GM19463 (cell line): ENCODE measurements at regions not wholly inside any gene's neighbourhood (a gene's known extent, or its start where the extent isn't known, plus 50 kb on each side); places are given as distances from the start of the nearest gene placed in this dataset.

Experiments
- ATAC-seq: cut with Tn5 transposase; IDR thresholded peaks from one replicate; pipeline ENCODE4 v1.9.1; 2021; ENCODE audit warnings: mild to moderate bottlenecking, moderate library complexity; ENCODE audit not compliant: unreplicated experiment

- no peak for ATAC-seq
These were observed 399.9 kb downstream of the DOK5 start for GRCh38 chr20:54875307-54875706.

DNA sequence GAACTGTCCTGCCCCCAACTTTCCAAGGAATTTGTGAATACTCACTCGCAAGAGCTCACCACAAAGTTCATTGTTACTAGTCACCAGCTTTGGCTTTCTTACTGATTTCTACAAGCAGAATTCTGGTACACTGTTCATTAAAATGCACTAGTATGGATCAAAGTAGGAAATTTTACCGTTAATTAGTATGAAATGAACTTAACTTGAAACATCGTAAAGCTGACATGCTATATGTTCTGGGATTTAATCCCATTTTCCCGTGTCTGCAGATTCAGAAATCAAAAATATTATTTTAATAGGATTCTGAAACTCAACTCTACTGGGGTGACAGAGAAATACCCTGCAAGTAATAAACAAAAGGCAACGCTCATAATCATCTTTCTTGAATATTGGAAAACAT lies 399.3 kb downstream of the DOK5 start:
- ATAC-seq: no peak

DNA sequence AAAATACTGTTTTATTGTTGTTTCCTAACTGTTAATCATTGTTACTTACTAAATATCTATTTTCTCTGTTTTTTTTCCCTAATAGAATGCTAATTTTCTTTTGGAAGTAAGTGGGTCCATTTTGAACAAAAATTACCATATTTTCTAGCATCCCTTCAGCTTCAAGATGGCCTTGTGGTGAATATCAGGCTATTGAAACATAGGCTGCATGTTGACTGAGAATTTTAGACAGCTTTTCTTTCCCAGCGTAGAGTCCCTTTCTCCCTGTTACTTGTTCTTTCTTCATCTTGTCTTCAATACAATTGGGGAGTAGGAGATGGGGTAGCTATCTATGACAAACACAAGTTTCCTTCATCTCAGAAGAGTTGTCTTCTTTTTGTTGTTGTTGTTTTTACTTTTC lies 397.0 kb downstream of the DOK5 start:
- no peak for ATAC-seq

- ATAC-seq: no peak
These were observed 394.4 kb downstream of the DOK5 start for GRCh38 chr20:54869765-54870164.

DNA sequence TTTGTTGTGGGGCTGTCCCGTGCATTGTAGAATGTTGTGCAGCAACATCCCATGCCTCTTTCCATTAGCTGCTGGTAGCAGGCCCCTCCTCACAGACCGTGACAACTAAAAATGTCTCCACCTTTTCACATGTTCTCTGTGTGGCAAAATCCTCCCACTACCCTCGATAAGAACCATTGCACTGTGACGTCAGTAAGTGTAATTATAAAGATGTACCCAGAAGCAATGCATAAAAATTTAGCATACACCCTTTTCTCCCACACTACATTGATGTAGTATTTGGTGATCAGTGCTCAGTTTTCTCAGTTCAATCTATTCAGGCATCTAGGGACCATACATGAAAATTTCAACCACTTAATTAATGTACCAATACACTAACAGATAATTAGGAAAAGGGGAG lies 389.9 kb downstream of the DOK5 start:
- no peak for ATAC-seq

- ATAC-seq: no peak
These were observed 385.3 kb downstream of the DOK5 start for GRCh38 chr20:54860716-54861115.

GRCh38 chr20:54856202-54856601 lies 380.8 kb downstream of the DOK5 start:
- no peak for ATAC-seq

GRCh38 chr20:54849741-54850140 lies 374.3 kb downstream of the DOK5 start:
- ATAC-seq: no peak

DNA sequence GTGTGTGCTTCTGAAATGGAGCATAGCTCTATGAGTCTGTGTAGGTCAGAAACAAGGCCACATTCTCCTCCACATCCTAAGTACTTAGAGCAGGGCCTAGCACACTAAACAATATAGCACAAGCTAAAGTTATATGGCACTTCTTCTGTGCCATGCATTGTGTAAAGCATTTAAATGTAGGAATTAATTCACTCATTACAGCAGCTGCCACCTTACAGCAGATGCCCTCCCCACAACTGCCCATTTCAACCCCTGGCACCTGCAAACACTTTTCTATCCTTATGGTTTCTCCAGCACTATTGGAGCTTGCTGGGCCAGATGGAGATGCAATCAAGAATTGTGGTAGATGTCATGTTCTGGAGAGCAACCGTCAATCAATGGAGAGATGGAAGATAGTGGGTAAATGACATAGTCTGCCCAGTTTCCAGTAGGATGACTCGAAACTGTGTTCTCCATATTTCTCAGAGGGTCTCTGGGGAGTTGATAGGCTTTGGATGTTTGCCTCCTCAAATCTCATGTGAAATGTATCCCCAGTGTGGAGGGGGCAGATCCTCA lies 373.7 kb downstream of the DOK5 start:
- ATAC-seq: no peak

DNA sequence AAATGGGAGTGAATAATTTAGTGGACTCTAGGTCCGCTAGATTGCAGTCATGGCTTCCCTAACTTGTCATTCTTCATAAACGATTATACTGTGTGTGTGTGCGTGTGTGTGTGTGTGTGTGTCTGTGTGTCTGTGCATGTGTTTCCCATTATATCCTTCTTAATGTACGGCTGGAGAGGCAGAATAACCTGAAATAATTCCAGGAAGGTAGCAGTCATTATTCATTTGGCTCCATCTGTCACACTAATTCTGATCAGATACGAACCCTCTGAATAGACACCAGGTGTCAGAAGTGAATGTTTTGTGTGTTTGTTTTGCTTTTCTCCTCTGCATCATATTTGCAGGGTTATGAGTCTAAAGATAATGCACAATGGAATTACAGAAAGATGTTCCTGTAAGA lies 372.9 kb downstream of the DOK5 start:
- no peak for ATAC-seq

GRCh38 chr20:54846948-54847347 lies 371.6 kb downstream of the DOK5 start:
- ATAC-seq: no peak

DNA sequence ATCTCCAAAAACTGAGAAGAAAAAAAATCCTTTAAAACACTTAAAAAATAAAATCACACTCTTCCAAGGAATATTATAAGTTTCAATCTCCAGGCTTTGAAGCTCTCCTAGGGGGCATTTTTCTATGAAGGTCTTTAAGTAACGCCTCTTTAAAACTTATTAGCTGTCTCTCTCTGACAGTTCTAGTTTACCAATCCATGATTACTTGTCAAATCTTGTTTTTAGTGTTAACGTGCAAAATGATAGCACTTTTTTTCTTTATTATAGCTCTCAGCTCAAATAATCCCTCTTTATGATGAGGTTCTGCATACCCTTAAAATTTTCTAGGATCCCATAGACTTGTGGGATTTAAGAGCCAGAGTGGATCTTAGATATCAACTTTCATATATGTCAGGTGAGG lies 369.0 kb downstream of the DOK5 start:
- no peak for ATAC-seq

- ATAC-seq: no peak
These were observed 368.5 kb downstream of the DOK5 start for GRCh38 chr20:54843865-54844264.

DNA sequence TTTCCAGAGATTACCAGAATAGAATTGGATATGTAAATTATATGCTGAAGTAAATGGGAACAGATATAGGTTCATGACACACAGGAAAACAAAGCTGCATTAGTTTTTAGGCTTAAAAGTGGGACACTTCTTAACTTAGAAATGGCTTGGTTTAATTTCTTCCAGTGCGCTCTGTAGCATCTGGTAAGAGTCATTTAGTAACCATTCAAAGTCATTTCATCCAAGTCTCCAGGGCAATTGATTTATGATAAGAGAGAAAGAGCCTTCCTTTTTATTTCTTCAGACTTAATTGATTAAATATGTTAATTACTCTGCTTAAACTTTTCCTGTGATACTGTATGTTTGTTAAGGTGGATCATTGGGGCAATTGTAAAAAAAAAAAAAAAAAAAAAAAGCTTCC lies 368.0 kb downstream of the DOK5 start:
- no peak for ATAC-seq

DNA sequence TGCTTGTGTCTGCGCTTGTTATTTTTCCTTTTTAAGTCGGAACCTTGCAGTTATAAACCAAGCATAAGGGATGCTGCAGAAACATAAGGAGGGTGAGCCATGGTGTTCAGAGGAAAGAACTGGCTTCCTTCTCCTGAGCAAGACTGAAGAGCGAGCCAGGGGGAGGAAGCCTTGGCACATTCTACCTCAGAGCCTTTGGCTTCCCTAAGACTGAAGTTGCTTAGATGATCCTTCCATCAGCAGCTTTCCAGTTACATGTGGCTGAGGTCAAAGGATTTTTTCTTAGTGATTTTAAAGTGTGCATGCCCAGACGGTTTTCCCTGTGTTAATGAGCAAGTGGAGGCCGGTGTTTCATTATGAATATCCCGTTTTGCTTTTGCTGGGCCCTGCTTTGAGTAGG lies 363.8 kb downstream of the DOK5 start:
- no peak for ATAC-seq

- no peak for ATAC-seq
These were observed 361.8 kb downstream of the DOK5 start for GRCh38 chr20:54837226-54837625.

- no peak for ATAC-seq
These were observed 347.0 kb downstream of the DOK5 start for GRCh38 chr20:54822386-54822785.

DNA sequence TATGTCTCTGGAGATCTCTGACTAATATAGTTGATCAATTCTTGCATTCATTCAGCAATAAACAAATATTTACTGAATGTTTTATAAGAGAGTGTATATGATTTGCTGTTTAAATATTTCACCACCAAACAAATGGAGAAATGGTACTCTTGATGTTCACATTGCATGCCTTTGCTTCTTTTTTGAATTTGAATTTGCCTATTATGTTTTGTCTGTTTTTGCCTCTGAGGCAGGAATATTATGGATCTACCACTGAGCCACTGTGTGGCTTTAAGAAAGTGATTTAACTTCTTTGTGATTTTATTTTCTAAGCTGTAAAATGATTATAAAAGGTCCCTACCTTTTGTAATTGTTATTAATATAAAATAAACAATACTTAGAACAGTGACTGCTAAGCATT lies 345.0 kb downstream of the DOK5 start:
- no peak for ATAC-seq

DNA sequence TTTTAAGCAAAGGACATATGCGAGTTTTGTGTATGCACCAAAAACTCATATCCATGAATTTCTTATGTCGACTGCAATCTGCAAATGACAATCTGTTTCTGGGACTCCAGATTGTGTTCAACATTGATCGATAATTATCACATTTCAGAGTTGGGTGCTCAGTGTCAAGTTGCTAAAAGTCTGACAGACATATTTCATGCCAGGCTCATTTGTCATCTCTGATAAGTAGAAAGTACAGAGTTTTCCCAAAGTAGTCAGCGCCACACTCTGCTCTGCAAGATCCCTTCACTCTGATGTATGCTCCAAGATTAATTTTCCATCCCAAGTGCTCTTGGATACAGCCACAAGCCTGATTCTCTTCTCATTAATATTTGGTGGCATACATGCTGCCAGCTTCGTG lies 331.1 kb downstream of the DOK5 start:
- ATAC-seq: no peak

- no peak for ATAC-seq
These were observed 319.5 kb downstream of the DOK5 start for GRCh38 chr20:54794874-54795273.

DNA sequence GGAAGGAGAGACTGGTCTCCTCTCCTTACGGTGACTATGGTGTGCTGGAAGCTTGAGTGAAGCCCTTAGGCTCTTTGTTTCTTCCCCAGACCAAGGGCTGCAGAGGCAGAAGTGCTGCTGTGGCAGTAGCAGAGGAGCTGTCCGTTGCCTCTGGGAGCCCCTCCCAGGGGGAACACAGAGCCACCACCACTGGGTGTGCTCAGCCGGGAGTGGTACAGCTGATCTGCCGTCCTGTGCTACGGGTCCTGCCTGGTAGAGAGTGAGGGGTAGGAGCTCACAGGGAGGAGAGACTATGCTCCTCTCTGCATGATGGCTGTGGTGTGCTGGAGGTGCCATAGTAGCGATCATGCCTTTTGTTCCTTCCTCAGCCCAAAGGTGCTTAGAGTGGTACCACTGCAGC lies 318.7 kb downstream of the DOK5 start:
- ATAC-seq: no peak

DNA sequence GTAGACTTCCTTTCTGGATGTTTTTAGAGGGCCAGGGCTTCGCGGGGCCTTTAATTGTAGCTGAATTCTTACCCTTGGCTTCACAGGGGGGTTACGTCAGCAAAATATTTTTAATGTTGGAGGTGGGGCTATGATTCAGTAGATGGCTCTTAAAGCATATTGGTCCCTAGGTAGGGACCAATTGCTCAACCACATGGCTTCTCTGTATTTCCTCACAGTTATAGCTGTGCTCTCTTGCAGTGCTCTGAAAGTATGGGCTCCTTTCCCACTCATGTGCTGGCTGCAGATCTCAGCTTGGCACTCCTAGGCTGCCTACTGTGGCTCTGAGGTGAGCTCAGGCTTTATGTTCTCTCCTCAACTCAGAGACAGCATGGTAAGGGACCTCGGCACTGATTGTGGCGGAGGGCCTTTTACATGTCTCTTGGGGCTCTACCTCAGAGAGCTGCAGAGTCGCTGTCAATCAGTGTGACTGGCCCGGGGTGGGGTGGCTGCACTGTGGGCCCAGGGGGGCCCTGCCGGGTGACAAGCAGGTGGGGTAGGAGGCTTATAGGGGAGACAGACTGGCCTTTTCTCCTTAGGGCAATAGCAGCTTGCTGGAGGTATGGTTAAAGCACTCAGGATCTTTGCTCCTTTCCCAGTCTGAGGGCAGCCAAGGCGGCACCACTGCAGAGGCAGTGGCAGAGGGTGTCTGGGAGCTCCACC lies 318.0 kb downstream of the DOK5 start:
- ATAC-seq: no peak

DNA sequence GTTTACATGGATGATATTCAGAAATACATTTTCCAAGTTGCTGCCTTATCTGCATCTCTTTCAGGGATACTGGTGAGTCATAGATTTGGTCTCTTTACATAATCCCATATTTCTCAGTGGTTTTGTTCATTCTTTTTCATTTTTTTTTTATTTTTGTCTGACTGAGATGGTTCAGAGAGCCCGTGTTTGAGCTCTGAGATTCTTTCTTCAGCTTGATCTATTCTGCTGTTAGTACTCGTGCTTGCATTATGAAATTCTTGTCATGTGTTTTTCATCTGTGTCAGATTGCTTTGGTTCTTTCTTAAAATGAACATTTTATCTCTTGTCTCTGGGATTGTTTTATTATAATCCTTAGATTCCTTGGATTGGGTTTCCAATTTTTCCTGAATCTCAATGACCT lies 317.3 kb downstream of the DOK5 start:
- ATAC-seq: no peak
